MCF 10A (cell line): ENCODE measurements at regions not wholly inside any gene's neighbourhood (a gene's known extent, or its start where the extent isn't known, plus 50 kb on each side); places are given as distances from the start of the nearest gene placed in this dataset.

ENCODE experiments used
- BruUV-seq: library from RNA; stranded (reverse); fragments of 400-500 nt; replicated peaks from 2 replicates; lab custom pipeline; 2021; lab: Mats Ljungman, UMichigan
- CTCF ChIA-PET: fragments of 300-600 bp; sonication (Branson Sonifier 250); formaldehyde crosslinking; extraction: SDS; loops from one replicate; lab custom pipeline; 2021; ENCODE audit warnings: antibody characterized with exemption, inconsistent platforms; lab: Yijun Ruan, JAX
- POLR2A ChIA-PET: fragments of 300-600, 350-650 bp; sonication (Branson Sonifier 250); formaldehyde crosslinking; extraction: SDS; loops from one replicate; lab custom pipeline; 2020; ENCODE audit warnings: antibody characterized with exemption, inconsistent platforms; lab: Yijun Ruan, JAX
- DNase-seq: peaks from one replicate; pipeline ENCODE4 v3.0.0-alpha.2; 2018; ENCODE audit not compliant: unreplicated experiment
- H3K27ac Mint-ChIP-seq: one replicate; pipeline ENCODE4 v1.8.0; 2022; ENCODE audit warnings: mild to moderate bottlenecking, low read depth, mixed read lengths; ENCODE audit not compliant: unreplicated experiment
- H3K27me3 Mint-ChIP-seq: one replicate; pipeline ENCODE4 v1.8.0; 2022; ENCODE audit warnings: mixed read lengths; ENCODE audit not compliant: insufficient read depth, unreplicated experiment
- H3K36me3 Mint-ChIP-seq: one replicate; pipeline ENCODE4 v1.8.0; 2022; ENCODE audit warnings: mild to moderate bottlenecking, moderate library complexity, mixed read lengths; ENCODE audit not compliant: insufficient read depth, unreplicated experiment
- H3K4me1 Mint-ChIP-seq: one replicate; pipeline ENCODE4 v1.8.0; 2022; ENCODE audit warnings: mixed read lengths; ENCODE audit not compliant: insufficient read depth, unreplicated experiment
- H3K4me3 Mint-ChIP-seq: one replicate; pipeline ENCODE4 v1.8.0; 2022; ENCODE audit warnings: mild to moderate bottlenecking, moderate library complexity, mixed read lengths; ENCODE audit not compliant: unreplicated experiment
- H3K9me3 Mint-ChIP-seq: one replicate; pipeline ENCODE4 v1.8.0; 2022; ENCODE audit warnings: mixed read lengths; ENCODE audit not compliant: unreplicated experiment
- intact Hi-C: fragments of 100-400 bp; cut with micrococcal nuclease; formaldehyde crosslinking; loops from 2 replicates; pipeline ENCODE4 v1.14.1; 2022
- TF ChIP-seq, protein P1 (sequence below): fragments of 200-600 bp; IDR thresholded peaks from one replicate; pipeline ENCODE4 v1.8.0; 2022; ENCODE audit warnings: antibody characterized with exemption, mild to moderate bottlenecking; ENCODE audit not compliant: unreplicated experiment

DNA sequence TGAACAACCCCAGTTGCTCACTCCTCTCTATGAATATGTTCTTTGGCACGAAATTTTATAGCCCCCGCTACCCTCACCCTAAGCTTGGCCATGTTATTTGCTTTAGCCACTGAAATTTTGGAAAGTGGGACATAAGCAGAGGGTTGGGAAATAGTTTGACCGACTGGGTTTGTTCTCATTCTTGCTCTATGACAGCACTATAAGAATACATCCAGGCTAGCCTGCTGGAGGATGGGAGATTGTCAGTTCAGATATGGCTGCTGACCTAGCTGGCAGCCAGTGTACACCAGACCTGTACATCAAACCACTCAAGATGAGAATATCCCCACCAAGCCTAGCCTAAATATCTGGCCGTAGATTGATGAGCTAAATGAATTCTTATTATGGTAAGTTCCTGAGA is 298.1 kb downstream of the PDGFC start:
- H3K9me3 Mint-ChIP-seq: peaks cover 7% of the 10 kb centered on the region
- BruUV-seq: no TSS peak
- H3K4me1 Mint-ChIP-seq: no peaks in the 10 kb centered on the region
- no peak overlapping the region for H3K27ac Mint-ChIP-seq
- DNase-seq: no peak
- ChIA-PET CTCF (interaction anchor here (0.6 to 2.5 kb wide), 7 partner anchors 30 to 295 kb away, joined by 3 to 25 read pairs (median 4); no protein-coding TSS in a partner anchor), POLR2A (interaction anchor here (1.7 kb wide), 1 partner anchor 193 kb away, joined by 4 read pairs; no protein-coding TSS in a partner anchor)
- H3K4me3 Mint-ChIP-seq: no peak overlapping the region
- TF ChIP-seq, protein P1, sequence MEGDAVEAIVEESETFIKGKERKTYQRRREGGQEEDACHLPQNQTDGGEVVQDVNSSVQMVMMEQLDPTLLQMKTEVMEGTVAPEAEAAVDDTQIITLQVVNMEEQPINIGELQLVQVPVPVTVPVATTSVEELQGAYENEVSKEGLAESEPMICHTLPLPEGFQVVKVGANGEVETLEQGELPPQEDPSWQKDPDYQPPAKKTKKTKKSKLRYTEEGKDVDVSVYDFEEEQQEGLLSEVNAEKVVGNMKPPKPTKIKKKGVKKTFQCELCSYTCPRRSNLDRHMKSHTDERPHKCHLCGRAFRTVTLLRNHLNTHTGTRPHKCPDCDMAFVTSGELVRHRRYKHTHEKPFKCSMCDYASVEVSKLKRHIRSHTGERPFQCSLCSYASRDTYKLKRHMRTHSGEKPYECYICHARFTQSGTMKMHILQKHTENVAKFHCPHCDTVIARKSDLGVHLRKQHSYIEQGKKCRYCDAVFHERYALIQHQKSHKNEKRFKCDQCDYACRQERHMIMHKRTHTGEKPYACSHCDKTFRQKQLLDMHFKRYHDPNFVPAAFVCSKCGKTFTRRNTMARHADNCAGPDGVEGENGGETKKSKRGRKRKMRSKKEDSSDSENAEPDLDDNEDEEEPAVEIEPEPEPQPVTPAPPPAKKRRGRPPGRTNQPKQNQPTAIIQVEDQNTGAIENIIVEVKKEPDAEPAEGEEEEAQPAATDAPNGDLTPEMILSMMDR: no peak
- intact Hi-C loops: no loop called here
- no peaks in the 10 kb centered on the region for H3K36me3 Mint-ChIP-seq
- H3K27me3 Mint-ChIP-seq: no peaks in the 10 kb centered on the region

DNA sequence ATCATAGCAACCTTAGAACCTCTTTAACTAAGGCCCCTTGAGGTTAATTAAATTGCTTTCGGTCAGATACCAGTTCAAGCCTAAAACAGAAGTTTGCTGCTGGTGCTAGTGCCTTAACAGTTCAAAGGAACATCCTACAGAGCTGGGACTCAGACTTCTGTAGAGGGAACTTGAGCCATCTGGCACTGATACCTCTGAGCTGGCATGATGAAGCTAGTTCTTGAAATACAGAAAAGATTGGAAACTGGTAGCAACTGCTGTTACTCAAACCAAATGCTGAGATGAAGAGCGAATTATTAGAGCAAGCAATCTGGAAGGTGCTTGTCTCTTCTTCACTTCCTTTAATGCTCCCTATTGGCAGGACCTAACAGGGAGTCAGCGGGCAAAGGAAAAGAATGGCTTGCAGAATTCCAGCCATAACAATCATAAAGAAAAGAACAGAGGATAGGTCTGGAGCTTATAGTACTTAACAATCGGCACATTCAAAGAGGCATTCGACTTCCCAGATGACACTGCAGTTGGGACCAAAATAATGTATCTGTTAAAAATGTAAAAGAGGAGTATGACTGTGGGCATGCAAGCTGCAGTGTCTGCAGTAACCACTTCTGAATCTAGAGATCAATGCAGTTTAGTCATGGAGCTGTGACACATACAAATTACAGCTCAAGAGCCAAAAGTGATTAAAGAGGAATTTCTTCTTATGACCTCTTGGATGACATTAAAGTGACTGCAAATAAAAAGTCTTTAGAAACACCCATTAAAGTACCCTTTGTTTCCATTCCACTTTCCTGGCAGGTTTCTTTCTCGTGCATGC is 298.9 kb downstream of the PDGFC start:
- no peak overlapping the region for H3K4me3 Mint-ChIP-seq
- ChIA-PET POLR2A (interaction anchor here (0.6 to 1.1 kb wide), 3 partner anchors 11 to 719 kb away, joined by 3 read pairs; partner anchors contain the start of gene CTSO), CTCF (interaction anchor here (0.7 to 1.9 kb wide), 5 partner anchors 97 to 198 kb away, joined by 3 to 5 read pairs (median 4); no protein-coding TSS in a partner anchor)
- no peak overlapping the region for H3K27ac Mint-ChIP-seq
- H3K4me1 Mint-ChIP-seq: no peaks in the 10 kb centered on the region
- no peaks in the 10 kb centered on the region for H3K36me3 Mint-ChIP-seq
- no peak for DNase-seq
- no TSS peak for BruUV-seq
- intact Hi-C loops: no loop called here
- TF ChIP-seq, protein P1: no peak
- no peaks in the 10 kb centered on the region for H3K27me3 Mint-ChIP-seq
- peaks cover 7% of the 10 kb centered on the region for H3K9me3 Mint-ChIP-seq

DNA sequence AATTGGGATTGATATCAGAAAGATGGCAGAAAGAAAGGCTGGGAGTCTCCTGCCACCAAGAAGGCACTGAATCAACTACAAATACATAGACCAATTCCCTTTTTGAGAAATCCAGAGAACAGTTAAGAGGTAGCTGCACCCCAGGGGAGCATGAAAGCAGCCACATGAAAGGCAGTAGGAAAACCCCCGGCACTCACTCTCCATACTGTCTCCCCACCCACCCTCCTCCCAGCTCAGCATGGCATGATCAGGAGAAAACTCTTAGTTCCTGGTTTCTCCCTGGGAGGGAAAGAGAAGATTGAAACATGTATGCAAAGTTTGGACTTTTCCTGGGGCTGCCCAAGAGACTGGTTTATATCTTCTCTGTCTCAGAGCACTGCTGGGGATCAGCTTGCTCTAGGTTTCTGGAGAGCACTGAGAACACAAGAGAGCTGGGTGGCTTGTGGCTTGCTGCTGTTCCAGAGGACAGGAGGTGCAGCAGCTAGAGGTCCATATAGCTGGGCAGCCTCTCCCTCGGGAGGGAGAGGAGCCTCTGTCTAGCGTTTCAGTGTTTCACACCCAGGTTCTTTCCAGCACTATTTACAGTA is 305.7 kb downstream of the PDGFC start:
- H3K36me3 Mint-ChIP-seq: no peaks in the 10 kb centered on the region
- DNase-seq: no peak
- H3K27me3 Mint-ChIP-seq: no peaks in the 10 kb centered on the region
- no peak overlapping the region for H3K27ac Mint-ChIP-seq
- no peak overlapping the region for H3K4me3 Mint-ChIP-seq
- POLR2A ChIA-PET: no interaction called here
- TF ChIP-seq, protein P1: no peak
- no TSS peak for BruUV-seq
- peaks cover 8% of the 10 kb centered on the region for H3K4me1 Mint-ChIP-seq
- CTCF ChIA-PET: interaction anchor here (0.6 to 1.3 kb wide), 6 partner anchors 13 to 498 kb away, joined by 3 to 4 read pairs (median 3); no protein-coding TSS in a partner anchor
- intact Hi-C loops: no loop called here
- H3K9me3 Mint-ChIP-seq: peaks cover 7% of the 10 kb centered on the region

DNA sequence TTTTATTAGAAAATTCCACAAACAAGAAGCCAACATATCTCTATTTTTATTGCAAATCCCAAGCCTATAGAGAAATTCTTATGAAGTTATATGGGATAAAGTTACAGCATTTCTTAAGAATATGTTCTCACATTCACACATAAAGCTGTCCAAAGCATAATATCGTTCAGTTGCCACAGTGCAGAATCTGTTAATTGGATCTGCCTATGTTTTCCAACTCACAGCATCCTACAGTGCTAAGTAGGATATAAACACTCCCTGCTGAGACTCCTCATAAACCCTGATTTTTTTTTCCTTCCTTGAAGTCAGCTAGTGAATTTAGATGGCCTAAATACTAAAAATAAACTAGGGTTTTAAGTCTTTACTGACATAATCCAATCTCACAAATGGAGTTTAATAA is 307.9 kb downstream of the PDGFC start:
- Mint-ChIP-seq H3K4me3 (no peak overlapping the region), H3K4me1 (peaks cover 8% of the 10 kb centered on the region), H3K27me3 (no peaks in the 10 kb centered on the region), H3K27ac (no peak overlapping the region), H3K36me3 (no peaks in the 10 kb centered on the region), H3K9me3 (no peaks in the 10 kb centered on the region)
- no peak for DNase-seq
- ChIA-PET CTCF (no interaction called here), POLR2A (no interaction called here)
- TF ChIP-seq, protein P1: no peak
- intact Hi-C loops: no loop called here
- BruUV-seq: no TSS peak
